HG02642 (cell line): ENCODE measurements at regions not wholly inside any gene's neighbourhood (a gene's known extent, or its start where the extent isn't known, plus 50 kb on each side); places are given as distances from the start of the nearest gene placed in this dataset.

Experiments used
- ATAC-seq: cut with Tn5 transposase; IDR thresholded peaks from one replicate; pipeline ENCODE4 v1.9.1; 2021; ENCODE audit warnings: mild to moderate bottlenecking; ENCODE audit not compliant: unreplicated experiment, poor library complexity

GRCh38 chr10:111485767-111486166 is 408.9 kb downstream of the ADRA2A start:
- ATAC-seq: no peak

- ATAC-seq: no peak
Observed at GRCh38 chr10:111486346-111486745, 409.5 kb downstream of the ADRA2A start.

GRCh38 chr10:111488668-111489067 is 411.8 kb downstream of the ADRA2A start:
- ATAC-seq: no peak

GRCh38 chr10:111491154-111491553 is 414.3 kb downstream of the ADRA2A start:
- ATAC-seq: no peak

- ATAC-seq: no peak
Observed at GRCh38 chr10:111493024-111493625, 416.3 kb downstream of the ADRA2A start.

GRCh38 chr10:111498560-111498959 is 421.7 kb downstream of the ADRA2A start:
- no peak for ATAC-seq

GRCh38 chr10:111504376-111504775 is 427.5 kb downstream of the ADRA2A start:
- no peak for ATAC-seq

GRCh38 chr10:111506266-111507034 is 429.6 kb downstream of the ADRA2A start:
- no peak for ATAC-seq

- no peak for ATAC-seq
Observed at GRCh38 chr10:111511751-111512150, 434.9 kb downstream of the ADRA2A start.

GRCh38 chr10:111515264-111515663 is 438.4 kb downstream of the ADRA2A start:
- no peak for ATAC-seq

GRCh38 chr10:111515706-111516105 is 438.9 kb downstream of the ADRA2A start:
- ATAC-seq: no peak

- no peak for ATAC-seq
Observed at GRCh38 chr10:111516144-111516543, 439.3 kb downstream of the ADRA2A start.

GRCh38 chr10:111522141-111522540 is 445.3 kb downstream of the ADRA2A start:
- ATAC-seq: no peak

- ATAC-seq: no peak
Observed at GRCh38 chr10:111522551-111522950, 445.7 kb downstream of the ADRA2A start.

GRCh38 chr10:111523016-111523415 is 446.2 kb downstream of the ADRA2A start:
- ATAC-seq: no peak

GRCh38 chr10:111524134-111524533 is 447.3 kb downstream of the ADRA2A start:
- ATAC-seq: no peak

- ATAC-seq: no peak
Observed at GRCh38 chr10:111525696-111526095, 448.9 kb downstream of the ADRA2A start.

GRCh38 chr10:111531690-111532089 is 454.9 kb downstream of the ADRA2A start:
- no peak for ATAC-seq

- no peak for ATAC-seq
Observed at GRCh38 chr10:111532139-111532538, 455.3 kb downstream of the ADRA2A start.

GRCh38 chr10:111539246-111539645 is 462.4 kb downstream of the ADRA2A start:
- no peak for ATAC-seq

GRCh38 chr10:111543854-111544253 is 467.0 kb downstream of the ADRA2A start:
- no peak for ATAC-seq
